Omental fat pad (tissue), 3 donors: ENCODE measurements at regions not wholly inside any gene's neighbourhood (a gene's known extent, or its start where the extent isn't known, plus 50 kb on each side); places are given as distances from the start of the nearest gene placed in this dataset.
"Not testable (repeated sequence)": the region's sequence is repeated elsewhere in the genome, so short reads cannot be mapped to it uniquely, and the experiment has no call there.

Experiments
- ATAC-seq: fragments of 150-250 bp; one replicate; pipeline ENCODE4 v1.9.1; 2016; ENCODE audit warnings: mild to moderate bottlenecking, moderate library complexity; ENCODE audit not compliant: low FRiP score
- DNase-seq: peaks from one replicate; pipeline ENCODE4 v3.0.0-alpha.2; 2019; ENCODE audit warnings: low spot score
- CTCF ChIP-seq, 3 donors: fragments of 450-650 bp; IDR thresholded peaks; one replicate each; pipeline ENCODE4 v1.5.1; 2016 to 2017; ENCODE audit warnings: antibody characterized with exemption in 3 of 3, mild to moderate bottlenecking in 3 of 3, moderate library complexity in 2 of 3

- ATAC-seq (no peak), DNase-seq (no peak)
- no peak for TF ChIP-seq CTCF (IDR thresholded peaks at IDR 0.05)
Measured at GRCh38 chr4:91653067-91653466, 650.7 kb upstream of the GRID2 start.

- TF ChIP-seq CTCF (IDR thresholded peaks at IDR 0.05): no peak
- DNase-seq (no peak), ATAC-seq (no peak)
Measured at GRCh38 chr4:91681091-91681490, 622.7 kb upstream of the GRID2 start.

- DNase-seq (no peak), ATAC-seq (no peak)
- TF ChIP-seq CTCF (IDR thresholded peaks at IDR 0.05): no peak
Measured at GRCh38 chr4:91681544-91681943, 622.2 kb upstream of the GRID2 start.

GRCh38 chr4:91684955-91685354, 618.8 kb upstream of the GRID2 start:
- no peak for TF ChIP-seq CTCF (IDR thresholded peaks at IDR 0.05)
- DNase-seq: no peak
- no peak for ATAC-seq

- DNase-seq (no peak), ATAC-seq (no peak)
- no peak for TF ChIP-seq CTCF (IDR thresholded peaks at IDR 0.05)
Measured at GRCh38 chr4:91688413-91688812, 615.4 kb upstream of the GRID2 start.

GRCh38 chr4:91699691-91700090, 604.1 kb upstream of the GRID2 start:
- ATAC-seq, DNase-seq: not testable (repeated sequence)

GRCh38 chr4:91729851-91730250, 573.9 kb upstream of the GRID2 start:
- TF ChIP-seq CTCF (IDR thresholded peaks at IDR 0.05): no peak
- DNase-seq (no peak), ATAC-seq (no peak)

- DNase-seq: no peak
- TF ChIP-seq CTCF (IDR thresholded peaks at IDR 0.05): no peak
- no peak for ATAC-seq
Measured at GRCh38 chr4:91734682-91735081, 569.1 kb upstream of the GRID2 start.

- not testable (repeated sequence) for DNase-seq, ATAC-seq
Measured at GRCh38 chr4:91738831-91739230, 564.9 kb upstream of the GRID2 start.
